ENCODE measurements at regions not wholly inside any gene's neighbourhood (a gene's known extent, or its start where the extent isn't known, plus 50 kb on each side); places are given as distances from the start of the nearest gene placed in this dataset.
A peak's percentile ranks its signal among the peaks of the same experiment; 100 is the strongest.

DNA sequence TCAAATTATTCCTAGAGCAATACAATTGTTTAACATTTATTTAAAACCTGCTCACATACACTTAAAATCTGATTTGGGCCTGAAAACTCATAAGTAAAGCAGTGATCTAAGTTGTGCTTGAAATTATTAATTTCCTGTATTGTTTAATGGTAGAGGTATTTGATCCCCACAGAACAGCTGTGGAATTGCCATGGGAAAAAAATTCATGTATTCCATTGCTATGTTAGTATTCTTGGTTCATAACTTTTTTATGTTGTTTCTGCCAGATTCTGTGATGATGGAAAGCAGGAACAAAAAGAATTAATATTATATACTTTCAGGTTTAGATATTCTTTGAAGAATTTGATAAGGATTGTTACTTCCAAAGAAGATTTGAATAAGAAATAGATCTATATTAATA lies 831.5 kb upstream of the NR2F2 start:
- no peak for DNase-seq (ENCODE audit: low read depth)

DNA sequence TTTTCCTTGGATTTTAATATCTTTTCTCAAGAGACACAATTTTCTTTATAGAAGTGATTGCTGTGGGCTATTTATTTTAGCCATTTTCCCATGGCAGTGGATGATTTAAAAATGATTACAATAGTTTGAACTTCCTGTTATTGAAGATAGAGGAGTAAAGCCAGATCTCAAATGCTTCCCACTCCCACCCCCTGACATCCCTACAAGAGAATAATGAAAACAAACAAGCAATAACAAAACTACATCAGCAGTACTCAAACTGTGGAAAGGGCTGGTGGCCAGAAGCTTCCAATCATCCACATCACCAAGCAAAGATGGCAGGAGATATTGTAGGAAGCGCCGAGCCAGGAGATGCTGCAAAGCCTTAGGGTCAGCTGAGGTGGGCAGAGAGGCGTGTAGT lies 831.1 kb upstream of the NR2F2 start:
- DNase-seq (ENCODE audit: low read depth), result no peak

GRCh38 chr15:95501865-95502264 lies 828.6 kb upstream of the NR2F2 start:
- no peak for DNase-seq (ENCODE audit: low read depth)

GRCh38 chr15:95503107-95503506 lies 827.4 kb upstream of the NR2F2 start:
- DNase-seq (ENCODE audit: low read depth), result no peak

DNA sequence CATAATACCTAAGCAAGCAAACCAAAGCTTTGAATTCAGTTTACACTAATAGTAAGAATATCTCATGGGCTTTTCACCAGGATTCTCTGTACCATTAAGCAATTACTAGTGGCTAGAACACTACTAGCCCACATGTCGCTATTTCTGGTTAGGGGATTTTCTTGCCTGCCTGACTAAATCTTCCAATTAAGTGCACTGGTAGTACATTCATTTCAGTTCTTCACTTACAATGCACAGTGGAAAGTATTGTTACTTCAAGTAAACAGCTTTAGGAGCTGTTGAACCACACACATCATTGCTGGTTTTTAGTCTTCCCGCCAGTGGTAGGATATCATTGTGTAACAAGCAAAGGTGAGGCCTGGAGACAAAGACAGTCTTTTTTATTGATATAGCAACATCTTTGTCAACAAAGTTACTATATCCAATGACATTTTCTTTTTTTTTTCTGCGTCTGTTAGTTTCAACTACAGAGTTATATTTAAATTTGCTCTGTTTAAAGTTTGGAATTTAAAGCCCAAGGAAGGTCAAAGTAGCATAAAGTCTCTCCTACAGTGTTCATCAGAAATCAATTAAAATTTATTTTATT lies 826.8 kb upstream of the NR2F2 start:
- no peak for DNase-seq (ENCODE audit: low read depth)

- DNase-seq (ENCODE audit: low read depth), result no peak
Measured at GRCh38 chr15:95511671-95512070, 818.8 kb upstream of the NR2F2 start.

DNA sequence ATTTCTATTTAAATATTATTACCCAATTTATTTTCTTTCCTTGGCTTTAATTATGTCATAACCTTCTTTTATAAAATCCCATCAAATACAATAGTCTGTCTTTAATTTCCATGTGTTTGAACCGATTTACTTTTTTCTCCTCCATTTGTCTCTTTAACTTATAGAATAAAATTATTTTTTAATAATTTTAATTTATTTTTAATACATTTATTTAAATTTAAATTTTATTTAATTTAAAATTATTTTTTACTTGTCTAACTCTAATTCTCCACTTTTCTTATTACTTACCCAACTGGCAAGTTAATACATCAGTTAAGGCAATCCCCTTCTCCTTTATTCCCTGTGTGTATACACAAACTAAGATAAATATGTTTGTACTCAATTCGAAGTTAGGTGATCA lies 817.6 kb upstream of the NR2F2 start:
- DNase-seq (ENCODE audit: low read depth), result no peak

DNA sequence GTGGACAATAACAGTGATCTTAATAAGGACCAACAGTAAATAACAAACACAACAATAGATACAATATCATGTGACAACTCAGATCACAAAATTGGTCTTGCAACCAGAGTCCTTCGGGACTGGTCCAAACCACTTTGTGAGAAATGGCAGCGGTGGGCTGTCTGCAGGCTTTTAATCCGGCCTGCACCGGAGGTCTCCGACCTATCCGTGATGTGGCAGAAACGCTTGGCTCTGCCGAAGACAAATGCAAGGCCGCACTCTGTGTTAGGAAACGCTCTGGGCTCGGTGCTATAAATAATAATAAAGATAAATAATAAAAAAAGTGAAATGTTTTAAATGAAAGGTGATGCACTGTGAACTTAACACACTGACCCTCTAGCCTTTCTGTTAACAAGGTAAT lies 810.6 kb upstream of the NR2F2 start:
- no peak for DNase-seq (ENCODE audit: low read depth)

- DNase-seq (ENCODE audit: low read depth), result no peak
Measured at GRCh38 chr15:95520511-95520910, 810.0 kb upstream of the NR2F2 start.

- DNase-seq (ENCODE audit: low read depth), result no peak
Measured at GRCh38 chr15:95520922-95521321, 809.6 kb upstream of the NR2F2 start.

DNA sequence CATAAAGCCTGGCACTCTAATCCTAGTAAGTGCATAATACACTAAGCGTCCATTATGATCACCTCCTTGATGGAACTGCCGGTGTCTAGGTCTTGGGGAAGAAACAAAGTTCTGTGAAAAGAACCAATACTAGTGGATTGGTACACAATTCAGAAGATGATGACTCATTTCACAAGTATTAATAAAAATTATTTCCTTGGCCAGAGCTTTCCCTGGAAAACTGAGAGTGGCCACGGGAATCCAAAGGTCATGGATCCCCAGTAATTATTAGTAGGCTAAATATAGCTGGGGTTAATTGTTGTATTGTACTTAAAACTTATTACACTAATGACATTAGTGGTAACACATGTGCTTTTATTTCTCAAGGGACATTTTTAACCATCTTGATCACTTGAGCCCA lies 808.0 kb upstream of the NR2F2 start:
- no peak for DNase-seq (ENCODE audit: low read depth)

- no peak for DNase-seq (ENCODE audit: low read depth)
Measured at GRCh38 chr15:95528920-95529319, 801.6 kb upstream of the NR2F2 start.

DNA sequence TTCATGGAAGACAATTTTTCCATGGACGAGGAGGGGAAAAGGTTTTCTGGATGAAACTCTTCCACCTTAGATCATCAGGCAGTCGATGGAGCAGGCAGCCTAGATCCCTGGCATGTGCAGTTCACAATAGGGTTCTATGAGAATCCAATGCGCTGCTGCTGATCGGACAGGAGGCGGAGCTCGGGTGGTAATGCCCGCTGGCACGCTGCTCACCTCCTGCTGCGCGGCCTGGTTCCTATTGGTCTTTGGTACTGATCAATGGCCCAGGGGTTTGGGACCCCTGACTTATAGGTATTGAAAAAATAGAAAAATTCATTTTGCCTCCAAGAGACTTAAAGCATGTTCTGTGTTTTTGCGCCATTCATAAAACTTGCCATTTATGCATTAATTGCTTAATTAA lies 793.9 kb upstream of the NR2F2 start:
- DNase-seq (ENCODE audit: low read depth), result no peak

DNA sequence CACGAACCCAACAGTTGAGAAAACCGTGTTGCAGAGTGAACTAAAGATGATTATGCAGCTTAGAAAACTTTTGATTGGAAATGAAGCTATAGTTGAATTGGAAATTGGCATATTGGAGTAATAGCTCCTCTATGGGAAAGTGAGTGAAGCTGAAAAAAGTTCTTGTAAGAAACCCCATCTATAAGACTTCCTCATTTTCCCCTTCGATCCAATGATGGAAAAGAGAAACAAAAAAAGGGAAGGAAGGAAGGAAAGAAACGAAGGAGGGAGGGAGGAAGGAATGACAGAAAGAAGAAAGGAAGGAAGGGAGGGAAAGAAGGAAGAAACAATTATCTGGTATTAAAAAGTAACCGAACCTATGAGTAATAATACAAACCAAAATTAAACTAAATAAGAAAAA lies 791.8 kb upstream of the NR2F2 start:
- DNase-seq (ENCODE audit: low read depth), result no peak

DNA sequence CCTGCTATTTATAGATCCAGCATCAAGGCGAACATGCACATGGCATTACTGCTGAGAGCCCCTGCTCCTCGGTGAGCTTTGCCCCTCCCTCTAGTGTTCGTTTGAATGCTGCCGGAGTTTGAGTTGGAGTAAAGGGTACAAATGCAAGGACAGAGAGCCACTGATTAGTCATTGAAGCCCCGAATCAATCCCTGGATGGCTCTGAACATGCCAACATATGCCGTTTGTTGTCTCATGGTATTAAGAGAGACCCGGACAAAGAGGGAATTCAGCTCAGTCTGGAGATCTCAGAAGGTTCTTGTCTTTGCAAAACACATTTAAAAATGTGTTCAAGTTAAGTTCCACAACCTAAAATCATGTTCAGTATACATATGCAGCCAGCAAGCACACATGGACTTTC lies 789.2 kb upstream of the NR2F2 start:
- no peak for DNase-seq (ENCODE audit: low read depth)

DNA sequence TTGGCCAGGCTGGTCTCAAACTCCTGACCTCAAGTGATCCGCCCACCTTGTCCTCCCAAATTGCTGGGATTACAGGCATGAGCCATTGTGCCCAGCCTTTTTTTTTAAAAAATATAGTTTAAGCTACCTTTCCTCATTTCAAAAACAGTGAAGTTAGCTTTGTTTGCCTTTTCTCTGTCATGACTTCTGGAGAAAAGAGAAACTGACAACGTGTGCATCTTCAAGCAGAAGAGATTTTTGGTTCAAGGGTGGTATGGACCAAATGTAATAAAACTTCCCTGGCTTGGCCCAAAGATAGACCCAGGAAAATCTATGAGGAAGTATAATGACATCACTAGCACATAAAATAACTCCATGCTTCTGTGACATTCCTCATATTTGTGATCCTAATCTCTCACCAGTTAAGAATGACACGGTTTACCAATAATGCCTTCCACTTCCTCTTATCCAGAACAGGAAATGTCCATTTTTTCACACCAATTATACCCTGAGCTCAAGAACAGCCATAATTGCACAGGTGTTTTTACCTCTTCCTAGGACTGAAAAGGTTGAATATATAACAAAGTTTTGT lies 781.2 kb upstream of the NR2F2 start:
- DNase-seq (ENCODE audit: low read depth), result no peak

GRCh38 chr15:95550702-95551101 lies 779.8 kb upstream of the NR2F2 start:
- DNase-seq (ENCODE audit: low read depth), result no peak

- DNase-seq (ENCODE audit: low read depth), result no peak
Measured at GRCh38 chr15:95556225-95556624, 774.3 kb upstream of the NR2F2 start.

DNA sequence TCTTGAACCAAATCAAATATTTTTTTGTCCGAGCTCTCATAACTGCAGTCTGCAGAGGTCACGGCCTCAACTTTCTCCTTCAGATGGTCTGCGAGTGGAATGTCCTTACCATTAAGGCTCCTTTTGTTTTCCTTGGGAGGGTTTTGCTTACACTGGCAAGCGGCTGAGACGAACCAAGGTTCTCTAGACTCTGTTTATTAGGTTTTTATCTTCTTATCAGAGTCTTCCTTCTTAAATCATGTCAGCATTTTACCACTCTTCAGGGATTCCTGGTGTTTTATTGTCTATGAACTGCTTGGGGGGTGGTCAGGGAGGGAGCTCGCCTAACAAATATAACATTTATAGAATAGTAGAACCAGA lies 773.7 kb upstream of the NR2F2 start:
- DNase-seq (ENCODE audit: low read depth), result no peak

GRCh38 chr15:95557226-95558046 lies 773.1 kb upstream of the NR2F2 start:
- peak; percentile 63 for DNase-seq (ENCODE audit: low read depth)

- no peak for DNase-seq (ENCODE audit: low read depth)
Measured at GRCh38 chr15:95558131-95558530, 772.4 kb upstream of the NR2F2 start.

- no peak for DNase-seq (ENCODE audit: low read depth)
Measured at GRCh38 chr15:95558916-95559315, 771.6 kb upstream of the NR2F2 start.

DNA sequence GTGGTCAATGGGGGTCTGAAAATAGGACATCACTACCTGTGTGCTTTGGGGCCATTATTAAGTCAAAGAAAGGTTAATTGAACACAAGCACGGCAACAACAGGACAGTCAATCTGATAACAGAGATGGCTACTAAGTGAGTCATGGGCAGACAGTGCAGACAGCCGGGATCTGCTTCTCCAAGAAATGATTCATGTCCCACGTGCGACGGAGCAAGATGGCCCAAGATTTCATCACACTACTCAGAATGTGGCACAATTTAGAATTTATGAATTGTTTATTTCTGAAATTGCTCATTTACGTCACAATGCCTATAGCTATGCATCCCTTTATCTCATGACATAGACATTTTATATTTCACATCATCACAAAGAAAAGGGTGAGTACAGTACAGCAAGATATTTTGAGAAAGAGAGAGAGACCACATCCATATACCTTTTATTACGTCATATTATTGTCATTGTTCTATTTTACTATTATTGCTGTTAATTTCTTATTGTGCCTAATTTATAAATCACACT lies 770.6 kb upstream of the NR2F2 start:
- peak; percentile 53 for DNase-seq (ENCODE audit: low read depth)

DNA sequence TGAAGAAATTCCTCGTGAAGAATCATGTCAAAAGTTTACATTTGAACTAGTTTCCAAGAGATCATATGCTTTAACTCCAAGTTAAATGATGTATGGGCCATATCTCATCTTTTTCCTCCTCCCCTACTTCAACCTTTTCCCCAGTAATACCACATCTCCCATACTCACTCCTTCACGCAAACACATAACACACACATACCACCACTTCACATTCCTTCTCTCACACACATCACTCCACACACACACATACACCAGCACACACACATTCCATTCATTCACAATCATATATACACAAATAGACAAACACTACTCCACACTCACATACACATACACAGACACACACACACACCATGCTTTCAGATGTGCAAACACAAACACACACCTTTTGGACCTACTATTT lies 769.0 kb upstream of the NR2F2 start:
- DNase-seq (ENCODE audit: low read depth), result no peak
